ENCODE measurements at regions not wholly inside any gene's neighbourhood (a gene's known extent, or its start where the extent isn't known, plus 50 kb on each side); places are given as distances from the start of the nearest gene placed in this dataset.
A peak's percentile ranks its signal among the peaks of the same experiment; 100 is the strongest.
"Not testable (repeated sequence)": the region's sequence is repeated elsewhere in the genome, so short reads cannot be mapped to it uniquely, and the experiment has no call there.

DNA sequence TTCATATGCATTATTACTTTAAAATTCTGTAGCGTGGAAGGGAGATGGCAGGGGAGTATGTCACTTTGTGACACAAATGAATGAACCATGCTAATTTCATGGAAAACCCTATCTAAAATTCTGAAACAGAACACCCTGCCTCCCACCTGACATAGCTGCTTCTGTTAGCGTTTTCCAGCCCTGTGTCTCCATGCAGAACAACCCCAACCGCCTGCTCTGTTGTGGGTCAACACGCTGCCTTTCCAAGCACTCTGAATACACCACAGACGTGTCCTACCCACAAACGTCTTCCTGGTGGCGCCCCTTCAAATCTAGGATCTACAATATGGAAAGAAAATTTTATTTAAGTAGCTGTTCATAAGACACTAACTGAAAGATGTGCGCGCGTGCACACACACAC is 238.6 kb downstream of the TRIML1 start:
- H3K27me3 Mint-ChIP-seq (ENCODE audit: unreplicated experiment), result no peaks in the 10 kb centered on the region
- H3K36me3 Mint-ChIP-seq (ENCODE audit: unreplicated experiment), result peaks cover 2% of the 10 kb centered on the region
- H3K9me3 Mint-ChIP-seq (ENCODE audit: unreplicated experiment), result peaks cover 14% of the 10 kb centered on the region
- no peak for DNase-seq (ENCODE audit: extremely low spot score, unreplicated experiment)
- H3K27ac Mint-ChIP-seq (ENCODE audit: unreplicated experiment), result no peak overlapping the region
- no peak overlapping the region for H3K4me3 Mint-ChIP-seq (ENCODE audit: unreplicated experiment)
- TF ChIP-seq, protein P1, sequence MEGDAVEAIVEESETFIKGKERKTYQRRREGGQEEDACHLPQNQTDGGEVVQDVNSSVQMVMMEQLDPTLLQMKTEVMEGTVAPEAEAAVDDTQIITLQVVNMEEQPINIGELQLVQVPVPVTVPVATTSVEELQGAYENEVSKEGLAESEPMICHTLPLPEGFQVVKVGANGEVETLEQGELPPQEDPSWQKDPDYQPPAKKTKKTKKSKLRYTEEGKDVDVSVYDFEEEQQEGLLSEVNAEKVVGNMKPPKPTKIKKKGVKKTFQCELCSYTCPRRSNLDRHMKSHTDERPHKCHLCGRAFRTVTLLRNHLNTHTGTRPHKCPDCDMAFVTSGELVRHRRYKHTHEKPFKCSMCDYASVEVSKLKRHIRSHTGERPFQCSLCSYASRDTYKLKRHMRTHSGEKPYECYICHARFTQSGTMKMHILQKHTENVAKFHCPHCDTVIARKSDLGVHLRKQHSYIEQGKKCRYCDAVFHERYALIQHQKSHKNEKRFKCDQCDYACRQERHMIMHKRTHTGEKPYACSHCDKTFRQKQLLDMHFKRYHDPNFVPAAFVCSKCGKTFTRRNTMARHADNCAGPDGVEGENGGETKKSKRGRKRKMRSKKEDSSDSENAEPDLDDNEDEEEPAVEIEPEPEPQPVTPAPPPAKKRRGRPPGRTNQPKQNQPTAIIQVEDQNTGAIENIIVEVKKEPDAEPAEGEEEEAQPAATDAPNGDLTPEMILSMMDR (IDR thresholded peaks at IDR 0.05), result no peak
- H3K4me1 Mint-ChIP-seq (ENCODE audit: unreplicated experiment), result peaks cover 4% of the 10 kb centered on the region

DNA sequence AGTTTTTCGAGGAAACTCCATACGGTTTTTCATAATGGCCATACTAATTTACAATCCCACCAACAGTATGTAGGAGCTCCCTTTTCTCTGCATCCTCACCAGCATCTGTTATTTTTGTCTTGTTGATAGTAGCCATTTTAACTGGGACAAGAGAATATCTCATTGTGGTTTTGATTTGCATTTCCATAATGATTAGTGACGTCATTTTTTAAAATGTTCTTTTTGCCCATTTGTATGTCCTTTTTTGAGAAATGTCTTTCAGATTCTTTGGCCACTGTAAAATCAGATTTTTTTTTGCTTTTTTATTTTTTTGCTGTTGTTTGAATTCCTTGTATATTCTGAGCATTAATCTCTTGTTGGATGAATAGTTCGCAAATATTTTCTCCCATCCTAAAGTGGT is 243.9 kb downstream of the TRIML1 start:
- TF ChIP-seq, protein P1 (IDR thresholded peaks at IDR 0.05), result no peak
- Mint-ChIP-seq H3K4me3 (ENCODE audit: unreplicated experiment) (no peak overlapping the region), H3K27me3 (ENCODE audit: unreplicated experiment) (no peaks in the 10 kb centered on the region), H3K9me3 (ENCODE audit: unreplicated experiment) (peaks cover 12% of the 10 kb centered on the region), H3K27ac (ENCODE audit: unreplicated experiment) (no peak overlapping the region), H3K4me1 (ENCODE audit: unreplicated experiment) (peaks cover 27% of the 10 kb centered on the region), H3K36me3 (ENCODE audit: unreplicated experiment) (peaks cover 7% of the 10 kb centered on the region)
- DNase-seq (ENCODE audit: extremely low spot score, unreplicated experiment), result no peak

DNA sequence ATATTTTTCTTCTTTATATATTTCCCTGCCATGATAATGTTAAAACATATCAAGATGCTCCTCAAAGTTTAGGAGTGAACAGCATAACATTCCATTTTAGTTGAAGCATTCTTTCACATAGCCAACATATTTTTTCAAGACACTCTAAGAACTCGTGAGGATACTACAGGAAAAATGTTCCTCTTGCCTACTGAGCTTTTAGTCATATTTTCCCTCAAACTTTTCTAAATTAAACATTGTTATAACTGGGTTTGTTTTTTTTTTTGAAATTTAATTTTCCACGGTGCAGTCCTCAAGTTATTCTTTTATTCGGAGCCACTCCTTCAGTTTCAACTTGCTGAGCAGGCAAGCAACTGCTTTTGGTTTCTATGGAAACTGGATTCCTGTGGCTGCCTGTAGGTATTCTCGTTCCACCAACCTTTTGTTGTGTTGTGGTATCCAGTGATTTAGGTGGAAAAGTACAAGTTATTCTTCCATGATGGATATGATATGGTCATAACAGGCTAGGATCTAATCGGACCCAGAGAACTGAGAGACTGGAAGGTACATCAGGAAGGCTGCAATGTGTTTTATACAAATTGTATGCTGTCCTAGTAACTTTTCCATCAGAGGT is 248.0 kb downstream of the TRIML1 start:
- peaks cover 31% of the 10 kb centered on the region for H3K4me1 Mint-ChIP-seq (ENCODE audit: unreplicated experiment)
- peak overlapping the region; percentile 64 for H3K4me3 Mint-ChIP-seq (ENCODE audit: unreplicated experiment)
- no peak for DNase-seq (ENCODE audit: extremely low spot score, unreplicated experiment)
- peak overlapping the region; percentile 92 for H3K27ac Mint-ChIP-seq (ENCODE audit: unreplicated experiment)
- peaks cover 27% of the 10 kb centered on the region for H3K9me3 Mint-ChIP-seq (ENCODE audit: unreplicated experiment)
- H3K27me3 Mint-ChIP-seq (ENCODE audit: unreplicated experiment), result no peaks in the 10 kb centered on the region
- peaks cover 7% of the 10 kb centered on the region for H3K36me3 Mint-ChIP-seq (ENCODE audit: unreplicated experiment)
- TF ChIP-seq, protein P1 (IDR thresholded peaks at IDR 0.05), result no peak

DNA sequence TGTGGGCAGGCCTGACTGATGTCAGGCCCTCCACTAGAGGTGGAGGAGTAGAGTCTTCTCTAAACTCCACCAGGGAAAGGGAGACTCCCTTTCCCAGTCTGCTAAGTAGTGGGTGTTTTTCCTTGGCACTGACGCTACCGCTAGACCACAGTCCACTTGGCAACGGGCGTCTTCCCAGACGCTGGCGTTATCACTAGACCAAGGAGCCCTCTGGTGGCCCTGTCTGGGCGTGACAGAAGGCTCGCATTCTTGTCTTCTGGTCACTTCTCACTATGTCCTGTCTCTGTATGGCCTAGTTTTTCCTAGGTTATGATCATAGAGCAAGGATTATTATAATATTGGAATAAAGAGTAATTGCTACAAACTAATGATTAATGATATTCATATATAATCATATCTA is 252.1 kb downstream of the TRIML1 start:
- not testable (repeated sequence) for H3K36me3 Mint-ChIP-seq (ENCODE audit: unreplicated experiment); H3K27me3 Mint-ChIP-seq (ENCODE audit: unreplicated experiment); H3K4me3 Mint-ChIP-seq (ENCODE audit: unreplicated experiment); DNase-seq (ENCODE audit: extremely low spot score, unreplicated experiment); H3K27ac Mint-ChIP-seq (ENCODE audit: unreplicated experiment)
- TF ChIP-seq, protein P1 (IDR thresholded peaks at IDR 0.05), result peak; percentile 14
- peaks cover 19% of the 10 kb centered on the region for H3K4me1 Mint-ChIP-seq (ENCODE audit: unreplicated experiment)
- peaks cover 22% of the 10 kb centered on the region for H3K9me3 Mint-ChIP-seq (ENCODE audit: unreplicated experiment)

DNA sequence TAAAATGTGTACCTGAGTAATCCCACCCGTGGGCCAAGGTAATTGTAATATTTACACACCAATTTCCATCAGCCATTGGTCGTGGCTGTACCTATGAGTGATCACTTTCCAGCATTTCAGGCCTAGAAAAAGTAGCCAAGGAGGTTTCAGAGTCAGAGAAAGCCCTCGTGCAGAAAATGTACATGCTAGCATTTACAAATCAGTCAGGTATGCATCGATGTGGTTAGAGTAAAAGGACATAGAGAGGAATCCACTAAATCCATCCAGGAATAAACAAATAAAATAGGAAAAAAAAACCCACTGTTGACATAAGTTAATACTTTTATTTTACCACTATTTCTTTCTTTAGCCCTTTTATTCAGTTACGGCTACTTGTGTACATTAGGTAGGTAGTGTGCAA is 256.8 kb downstream of the TRIML1 start:
- Mint-ChIP-seq H3K4me3 (ENCODE audit: unreplicated experiment) (no peak overlapping the region), H3K36me3 (ENCODE audit: unreplicated experiment) (no peaks in the 10 kb centered on the region), H3K27me3 (ENCODE audit: unreplicated experiment) (no peaks in the 10 kb centered on the region), H3K9me3 (ENCODE audit: unreplicated experiment) (peaks cover 2% of the 10 kb centered on the region), H3K4me1 (ENCODE audit: unreplicated experiment) (no peaks in the 10 kb centered on the region), H3K27ac (ENCODE audit: unreplicated experiment) (no peak overlapping the region)
- TF ChIP-seq, protein P1 (IDR thresholded peaks at IDR 0.05), result no peak
- no peak for DNase-seq (ENCODE audit: extremely low spot score, unreplicated experiment)

Measured in osteocyte (in vitro differentiated cells).